CD4-positive, alpha-beta T cell treated with Interleukin-15 for 1 hour (primary cell): ENCODE measurements at regions not wholly inside any gene's neighbourhood (a gene's known extent, or its start where the extent isn't known, plus 50 kb on each side); places are given as distances from the start of the nearest gene placed in this dataset.

Experiments used
- DNase-seq: peaks from one replicate; pipeline ENCODE4 v3.0.0-alpha.2; 2020

DNA sequence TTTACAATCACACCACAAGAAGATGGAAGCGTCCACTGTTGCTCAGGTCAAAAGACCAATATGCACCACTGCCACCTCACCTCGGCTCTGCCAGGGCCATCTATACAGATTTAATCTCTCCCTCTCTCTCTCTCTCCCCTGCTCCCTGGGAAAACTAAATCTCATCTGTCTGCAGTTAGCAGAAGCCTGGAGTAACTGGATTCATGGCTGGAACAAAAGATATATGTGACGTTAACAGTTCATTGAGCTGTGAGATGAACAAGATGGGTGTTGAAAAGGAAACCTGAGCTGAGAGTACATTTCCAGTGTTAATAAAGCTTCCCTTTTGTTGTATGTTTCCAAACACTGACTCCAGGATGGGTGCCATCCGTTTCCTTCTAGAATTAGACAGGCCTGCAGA lies 369.7 kb downstream of the CDK5RAP2 start:
- DNase-seq: no peak

- no peak for DNase-seq
Observed at GRCh38 chr9:120202856-120203654, 376.9 kb downstream of the CDK5RAP2 start.

DNA sequence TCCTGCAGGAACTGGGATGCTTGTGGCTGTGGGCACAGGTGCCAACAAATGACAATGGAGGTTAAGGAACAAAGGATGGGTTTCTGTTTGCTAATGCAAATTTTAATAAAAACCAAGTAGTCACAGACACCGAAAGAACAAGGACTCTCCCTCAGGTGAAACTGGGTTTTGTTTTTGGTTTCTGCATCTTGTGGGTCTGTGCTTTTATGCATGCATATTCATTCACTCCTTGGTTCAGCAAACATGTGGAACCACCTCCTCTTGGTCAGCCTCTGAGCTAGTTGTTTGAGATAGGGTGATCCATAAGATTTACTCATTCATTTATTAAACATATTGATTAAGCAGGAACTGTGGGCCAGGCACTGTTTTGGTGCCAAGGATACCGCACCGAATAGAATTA lies 381.9 kb downstream of the CDK5RAP2 start:
- no peak for DNase-seq

DNA sequence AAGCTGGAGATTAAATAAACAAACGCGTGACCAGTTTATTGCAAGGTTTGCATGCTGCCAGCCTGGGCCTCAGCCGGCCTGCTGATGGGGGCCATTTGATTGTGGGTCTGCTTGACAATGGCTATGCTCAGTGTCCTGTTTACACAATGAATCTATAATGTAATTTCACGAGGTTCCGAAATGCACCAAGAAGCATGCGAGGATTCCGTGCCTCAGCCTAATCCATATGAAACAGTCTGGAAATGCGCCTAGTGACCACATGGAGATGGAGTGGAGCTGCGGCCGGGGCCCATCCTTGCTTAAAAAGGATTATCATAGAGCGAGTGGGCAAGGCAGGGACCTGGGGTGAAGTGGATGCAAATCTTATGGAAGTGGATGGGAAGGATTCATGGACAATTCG lies 382.4 kb downstream of the CDK5RAP2 start:
- no peak for DNase-seq

- no peak for DNase-seq
Observed at GRCh38 chr9:120191141-120191540, 388.8 kb downstream of the CDK5RAP2 start.

DNA sequence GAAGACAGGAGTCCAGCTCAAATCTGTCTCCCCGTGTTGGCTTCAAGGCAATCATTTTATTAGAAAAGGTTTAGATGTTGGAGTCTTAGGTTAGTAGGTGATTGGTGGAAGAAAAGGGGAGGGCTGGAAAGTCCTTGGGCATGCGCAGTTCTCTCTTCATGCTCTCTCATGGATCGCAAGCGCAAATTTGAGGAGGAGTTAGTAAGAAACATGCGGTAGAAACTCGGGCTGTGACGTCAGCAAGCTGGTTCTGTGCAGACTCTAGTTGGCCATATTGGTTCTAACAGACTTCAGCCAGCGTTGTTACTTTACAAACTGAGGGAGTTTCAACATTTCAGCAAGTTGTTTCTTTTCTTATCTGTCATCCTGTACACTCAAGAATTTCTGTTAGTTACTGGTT lies 392.2 kb downstream of the CDK5RAP2 start:
- DNase-seq: no peak

- no peak for DNase-seq
Observed at GRCh38 chr9:120186276-120186675, 393.7 kb downstream of the CDK5RAP2 start.

GRCh38 chr9:120184266-120184665 lies 395.7 kb downstream of the CDK5RAP2 start:
- no peak for DNase-seq

DNA sequence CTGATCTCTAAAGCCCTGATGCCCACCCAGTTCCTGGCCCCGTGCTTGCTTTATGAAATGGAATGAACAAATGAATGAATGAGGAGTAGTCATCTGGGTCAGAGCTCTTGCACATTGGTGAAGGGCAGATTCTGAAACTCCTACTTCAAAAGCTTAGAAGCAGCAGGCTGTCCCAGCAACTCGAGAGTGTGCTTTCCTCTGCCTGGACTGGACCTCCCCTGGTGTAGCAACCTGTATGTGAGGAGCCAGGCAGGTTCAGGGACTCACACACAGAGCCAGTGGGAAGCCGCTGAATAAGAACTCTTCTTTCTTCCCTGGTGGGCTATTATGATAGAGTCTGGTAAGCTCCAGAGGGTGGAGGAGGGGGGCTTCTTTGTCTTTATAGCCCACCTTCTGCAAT lies 396.4 kb downstream of the CDK5RAP2 start:
- DNase-seq: no peak

GRCh38 chr9:120182011-120182410 lies 398.0 kb downstream of the CDK5RAP2 start:
- no peak for DNase-seq

- DNase-seq: no peak
Observed at GRCh38 chr9:120177121-120177520, 402.8 kb downstream of the CDK5RAP2 start.

DNA sequence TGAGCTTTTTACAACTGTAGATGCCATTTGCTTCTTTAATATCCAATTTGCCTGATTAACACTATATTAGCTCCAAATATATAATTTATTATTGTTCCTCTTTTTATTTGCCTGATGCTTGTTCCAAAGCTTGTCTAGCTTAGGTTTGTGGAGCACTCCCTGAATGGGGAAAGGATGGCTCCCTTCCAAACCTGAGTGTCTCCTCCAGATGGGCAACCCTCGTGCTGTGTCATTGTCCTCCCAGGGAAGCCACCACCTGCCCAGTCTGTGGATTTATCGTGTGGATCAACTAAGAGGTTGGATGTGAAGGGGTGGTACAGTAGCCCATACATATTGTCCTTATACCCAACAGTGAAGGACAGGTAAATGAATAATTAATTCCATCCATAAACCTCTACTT lies 404.9 kb downstream of the CDK5RAP2 start:
- DNase-seq: no peak

- no peak for DNase-seq
Observed at GRCh38 chr9:120161776-120162175, 418.2 kb downstream of the CDK5RAP2 start.

- DNase-seq: no peak
Observed at GRCh38 chr9:120158221-120158620, 421.7 kb downstream of the CDK5RAP2 start.

- no peak for DNase-seq
Observed at GRCh38 chr9:120156376-120156775, 423.6 kb downstream of the CDK5RAP2 start.

GRCh38 chr9:120153258-120153657 lies 426.7 kb downstream of the CDK5RAP2 start:
- DNase-seq: no peak

- DNase-seq: no peak
Observed at GRCh38 chr9:120152295-120152694, 427.7 kb downstream of the CDK5RAP2 start.

DNA sequence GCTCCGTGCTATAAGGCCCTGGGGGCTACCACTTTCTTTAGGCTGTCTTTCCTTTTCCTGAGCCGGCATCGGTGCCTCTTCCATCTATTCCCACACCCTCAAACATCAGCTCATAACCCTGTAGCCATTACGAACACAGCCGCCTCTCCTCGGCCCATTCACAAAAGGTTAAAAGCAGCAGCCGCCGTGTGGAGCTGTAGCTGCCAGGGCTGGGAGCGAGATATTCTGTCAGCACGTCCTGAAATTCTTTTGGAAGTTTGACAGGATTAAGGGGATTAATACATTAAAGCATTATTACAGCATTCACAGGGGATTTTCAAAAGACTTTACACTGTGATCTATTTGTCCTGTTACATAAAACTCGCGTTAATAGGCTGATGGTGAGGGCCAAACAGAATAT lies 428.2 kb downstream of the CDK5RAP2 start:
- DNase-seq: no peak

DNA sequence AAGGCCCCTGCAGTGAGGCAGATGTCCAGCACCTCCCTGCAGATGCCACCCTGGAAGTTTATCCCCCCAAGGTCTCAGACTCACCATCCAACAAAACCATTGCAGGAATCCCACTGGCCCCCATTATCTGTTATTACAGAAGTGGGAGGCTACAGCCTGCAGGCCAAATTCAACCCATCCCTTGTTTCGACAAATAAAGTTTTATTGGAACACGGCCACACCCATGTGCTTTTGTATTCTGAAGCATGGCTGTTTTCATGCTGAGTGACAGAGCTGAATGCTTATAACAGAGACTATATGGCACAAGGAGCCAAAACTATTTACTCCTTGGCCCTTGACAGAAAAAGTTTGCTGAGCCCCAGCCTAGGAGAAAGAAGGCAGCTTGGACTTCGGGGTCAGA lies 428.8 kb downstream of the CDK5RAP2 start:
- no peak for DNase-seq

GRCh38 chr9:120138955-120139354 lies 441.0 kb downstream of the CDK5RAP2 start:
- DNase-seq: no peak

- no peak for DNase-seq
Observed at GRCh38 chr9:120137186-120137840, 442.7 kb downstream of the CDK5RAP2 start.

- DNase-seq: no peak
Observed at GRCh38 chr9:120136696-120137095, 443.3 kb downstream of the CDK5RAP2 start.

GRCh38 chr9:120117081-120117480 lies 462.9 kb downstream of the CDK5RAP2 start:
- DNase-seq: no peak

DNA sequence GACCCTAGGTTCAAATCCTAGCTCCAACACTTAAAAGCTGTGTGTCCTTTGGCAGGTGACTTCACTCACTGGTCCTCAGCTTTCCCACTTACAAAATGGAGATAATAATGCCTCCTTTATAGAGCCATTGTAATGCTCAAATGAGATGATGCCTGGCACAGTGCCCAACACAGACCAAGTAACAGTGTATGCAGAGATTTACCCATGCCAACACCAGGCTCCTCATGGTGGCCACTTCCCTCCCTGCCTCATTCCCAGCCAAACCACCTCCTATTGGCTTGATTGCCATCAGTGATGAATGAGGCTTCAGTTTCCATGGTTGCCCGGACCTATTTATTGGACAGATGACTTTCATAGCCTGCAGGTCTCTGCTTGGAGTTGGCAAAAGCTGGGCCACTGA lies 469.4 kb downstream of the CDK5RAP2 start:
- DNase-seq: no peak

DNA sequence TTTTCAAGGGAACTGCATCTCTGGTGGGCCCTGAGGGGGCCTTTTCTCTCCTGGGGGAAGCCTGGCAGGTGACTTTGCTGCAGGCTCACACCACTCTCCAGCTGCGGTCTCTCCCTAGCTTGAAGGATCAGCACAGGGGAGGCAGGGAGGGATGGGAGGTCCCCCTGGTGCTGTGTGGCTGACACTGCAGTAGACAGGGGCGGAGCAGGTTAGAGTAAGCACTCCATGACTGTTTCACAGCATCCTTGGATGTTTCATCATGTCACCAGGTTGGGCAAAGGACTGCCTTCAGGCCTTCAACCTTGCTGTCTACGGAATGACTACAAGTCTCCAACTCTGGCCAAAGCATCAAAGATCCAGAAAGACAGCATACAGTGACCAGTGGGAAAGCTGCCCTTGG lies 470.7 kb downstream of the CDK5RAP2 start:
- DNase-seq: no peak
